ENCODE measurements at regions not wholly inside any gene's neighbourhood (a gene's known extent, or its start where the extent isn't known, plus 50 kb on each side); places are given as distances from the start of the nearest gene placed in this dataset.

- DNase-seq (ENCODE audit: extremely low spot score in 2 of 2) = no peak
- no peaks in the 10 kb centered on the region for H3K4me1 ChIP-seq
- H3K36me3 ChIP-seq = no peaks in the 10 kb centered on the region
- intact Hi-C loops (cut with DNase I) = no loop called here
- H3K9me3 ChIP-seq = no peaks in the 10 kb centered on the region
- H3K27me3 ChIP-seq = no peaks in the 10 kb centered on the region
- no peak overlapping the region for H3K4me3 ChIP-seq
- no peak overlapping the region for H3K27ac ChIP-seq
- no peak for TF ChIP-seq POLR2A (IDR thresholded peaks at IDR 0.05)
- no peak for TF ChIP-seq CTCF (IDR thresholded peaks at IDR 0.05)
- no peak for TF ChIP-seq POLR2AphosphoS5 (IDR thresholded peaks at IDR 0.05; ENCODE audit: insufficient read depth in 1 of 2, low read depth in 1 of 2)
Observed at GRCh38 chr2:12070581-12070980, 324.1 kb downstream of the LPIN1 start.

GRCh38 chr2:12071318-12071717, 324.9 kb downstream of the LPIN1 start:
- intact Hi-C loops (cut with DNase I) = no loop called here
- TF ChIP-seq POLR2AphosphoS5 (IDR thresholded peaks at IDR 0.05; ENCODE audit: insufficient read depth in 1 of 2, low read depth in 1 of 2) (no peak), POLR2A (IDR thresholded peaks at IDR 0.05) (no peak), CTCF (IDR thresholded peaks at IDR 0.05) (no peak)
- no peak overlapping the region for H3K27ac ChIP-seq
- no peaks in the 10 kb centered on the region for H3K4me1 ChIP-seq
- no peaks in the 10 kb centered on the region for H3K36me3 ChIP-seq
- no peak for DNase-seq (ENCODE audit: extremely low spot score in 2 of 2)
- H3K4me3 ChIP-seq = no peak overlapping the region
- no peaks in the 10 kb centered on the region for H3K27me3 ChIP-seq
- no peaks in the 10 kb centered on the region for H3K9me3 ChIP-seq

GRCh38 chr2:12073217-12073852, 326.9 kb downstream of the LPIN1 start:
- TF ChIP-seq POLR2AphosphoS5 (IDR thresholded peaks at IDR 0.05; ENCODE audit: insufficient read depth in 1 of 2, low read depth in 1 of 2) = no peak
- TF ChIP-seq POLR2A (IDR thresholded peaks at IDR 0.05) = no peak
- no peak overlapping the region for H3K4me3 ChIP-seq
- no peak for DNase-seq (ENCODE audit: extremely low spot score in 2 of 2)
- H3K9me3 ChIP-seq = no peaks in the 10 kb centered on the region
- H3K4me1 ChIP-seq = no peaks in the 10 kb centered on the region
- no peaks in the 10 kb centered on the region for H3K36me3 ChIP-seq
- H3K27ac ChIP-seq = no peak overlapping the region
- no peaks in the 10 kb centered on the region for H3K27me3 ChIP-seq
- intact Hi-C loops (cut with DNase I) = no loop called here

- H3K27me3 ChIP-seq = no peaks in the 10 kb centered on the region
Observed at GRCh38 chr2:12074126-12074844, 327.9 kb downstream of the LPIN1 start.

GRCh38 chr2:12074845-12075217, 328.4 kb downstream of the LPIN1 start:
- no peak for DNase-seq (ENCODE audit: extremely low spot score in 2 of 2)

More at GRCh38 chr2:12074126-12074844, 327.9 kb downstream of the LPIN1 start:
- no peaks in the 10 kb centered on the region for H3K9me3 ChIP-seq
- DNase-seq (ENCODE audit: extremely low spot score in 2 of 2) = no peak
- H3K4me3 ChIP-seq = no peak overlapping the region
- H3K36me3 ChIP-seq = no peaks in the 10 kb centered on the region
- no peaks in the 10 kb centered on the region for H3K4me1 ChIP-seq
- intact Hi-C loops (cut with DNase I) = no loop called here
- H3K27ac ChIP-seq = no peak overlapping the region
- no peak for TF ChIP-seq CTCF (IDR thresholded peaks at IDR 0.05)
- TF ChIP-seq POLR2A (IDR thresholded peaks at IDR 0.05) = no peak
- no peak for TF ChIP-seq POLR2AphosphoS5 (IDR thresholded peaks at IDR 0.05; ENCODE audit: insufficient read depth in 1 of 2, low read depth in 1 of 2)

More at GRCh38 chr2:12074845-12075217, 328.4 kb downstream of the LPIN1 start:
- Histone ChIP-seq H3K27ac (no peak overlapping the region), H3K4me1 (no peaks in the 10 kb centered on the region), H3K4me3 (no peak overlapping the region), H3K27me3 (no peaks in the 10 kb centered on the region), H3K9me3 (no peaks in the 10 kb centered on the region), H3K36me3 (no peaks in the 10 kb centered on the region)
- intact Hi-C loops (cut with DNase I) = no loop called here
- no peak for TF ChIP-seq POLR2AphosphoS5 (IDR thresholded peaks at IDR 0.05; ENCODE audit: insufficient read depth in 1 of 2, low read depth in 1 of 2)
- no peak for TF ChIP-seq CTCF (IDR thresholded peaks at IDR 0.05)
- TF ChIP-seq POLR2A (IDR thresholded peaks at IDR 0.05) = no peak
